Chondrocyte (in vitro differentiated cells): ENCODE measurements at regions not wholly inside any gene's neighbourhood (a gene's known extent, or its start where the extent isn't known, plus 50 kb on each side); places are given as distances from the start of the nearest gene placed in this dataset.

ENCODE experiments used
- DNase-seq: peaks from one replicate; pipeline ENCODE4 v3.0.0; 2021; ENCODE audit warnings: mixed read lengths, low spot score
- H3K27ac Mint-ChIP-seq: one replicate; pipeline ENCODE4 v1.8.0; 2021; ENCODE audit warnings: mild to moderate bottlenecking, moderate library complexity, mixed read lengths; ENCODE audit not compliant: unreplicated experiment
- H3K27me3 Mint-ChIP-seq: 2 replicates; pipeline ENCODE4 v1.8.0; 2021; ENCODE audit warnings: low read depth, mixed read lengths
- H3K36me3 Mint-ChIP-seq: 2 replicates; pipeline ENCODE4 v1.8.0; 2021; ENCODE audit warnings: low read depth, mixed read lengths
- H3K4me1 Mint-ChIP-seq: 2 replicates; pipeline ENCODE4 v1.8.0; 2021; ENCODE audit warnings: low read depth, mild to moderate bottlenecking, mixed read lengths
- H3K4me3 Mint-ChIP-seq: one replicate; pipeline ENCODE4 v1.8.0; 2021; ENCODE audit warnings: mild to moderate bottlenecking, moderate library complexity, mixed read lengths; ENCODE audit not compliant: unreplicated experiment
- H3K9me3 Mint-ChIP-seq: 2 replicates; pipeline ENCODE4 v1.8.0; 2021; ENCODE audit warnings: low read depth, mixed read lengths
- CTCF ChIP-seq: fragments of 200-600 bp; sonication (generic); IDR thresholded peaks from 2 replicates; pipeline ENCODE4 v1.5.0; 2021; ENCODE audit warnings: antibody characterized with exemption, mild to moderate bottlenecking, moderate library complexity

- Mint-ChIP-seq H3K36me3 (no peaks in the 10 kb centered on the region), H3K4me1 (no peaks in the 10 kb centered on the region), H3K27ac (no peak overlapping the region), H3K4me3 (no peak overlapping the region), H3K9me3 (no peaks in the 10 kb centered on the region), H3K27me3 (peaks cover 12% of the 10 kb centered on the region)
- no peak for TF ChIP-seq CTCF
- DNase-seq: no peak
These were observed 83.2 kb downstream of the CCNA1 start for GRCh38 chr13:36515466-36515865.

- no peaks in the 10 kb centered on the region for H3K36me3 Mint-ChIP-seq
- peaks cover 9% of the 10 kb centered on the region for H3K27me3 Mint-ChIP-seq
- no peak for DNase-seq
- H3K4me3 Mint-ChIP-seq: no peak overlapping the region
- TF ChIP-seq CTCF: no peak
- no peaks in the 10 kb centered on the region for H3K4me1 Mint-ChIP-seq
- no peak overlapping the region for H3K27ac Mint-ChIP-seq
- H3K9me3 Mint-ChIP-seq: no peaks in the 10 kb centered on the region
These were observed 83.9 kb downstream of the CCNA1 start for GRCh38 chr13:36516225-36516624.

- Mint-ChIP-seq H3K36me3 (no peaks in the 10 kb centered on the region), H3K4me1 (no peaks in the 10 kb centered on the region), H3K4me3 (no peak overlapping the region), H3K27me3 (peaks cover 9% of the 10 kb centered on the region), H3K27ac (no peak overlapping the region), H3K9me3 (peaks cover 2% of the 10 kb centered on the region)
- TF ChIP-seq CTCF: no peak
- no peak for DNase-seq
These were observed 86.4 kb downstream of the CCNA1 start for GRCh38 chr13:36518707-36519106.

GRCh38 chr13:36519432-36519831 is 87.1 kb downstream of the CCNA1 start:
- H3K27ac Mint-ChIP-seq: no peak overlapping the region

GRCh38 chr13:36520111-36520510 is 87.8 kb downstream of the CCNA1 start:
- no peak overlapping the region for H3K27ac Mint-ChIP-seq
- TF ChIP-seq CTCF: no peak

More at GRCh38 chr13:36519432-36519831, 87.1 kb downstream of the CCNA1 start:
- H3K9me3 Mint-ChIP-seq: peaks cover 2% of the 10 kb centered on the region
- DNase-seq: no peak
- H3K4me1 Mint-ChIP-seq: no peaks in the 10 kb centered on the region
- no peak overlapping the region for H3K4me3 Mint-ChIP-seq
- TF ChIP-seq CTCF: no peak
- peaks cover 7% of the 10 kb centered on the region for H3K27me3 Mint-ChIP-seq
- H3K36me3 Mint-ChIP-seq: no peaks in the 10 kb centered on the region

More at GRCh38 chr13:36520111-36520510, 87.8 kb downstream of the CCNA1 start:
- no peak overlapping the region for H3K4me3 Mint-ChIP-seq
- H3K9me3 Mint-ChIP-seq: peaks cover 2% of the 10 kb centered on the region
- peaks cover 8% of the 10 kb centered on the region for H3K27me3 Mint-ChIP-seq
- no peaks in the 10 kb centered on the region for H3K36me3 Mint-ChIP-seq
- no peak for DNase-seq
- no peaks in the 10 kb centered on the region for H3K4me1 Mint-ChIP-seq
